ENCODE measurements at regions not wholly inside any gene's neighbourhood (a gene's known extent, or its start where the extent isn't known, plus 50 kb on each side); places are given as distances from the start of the nearest gene placed in this dataset.

- no peak for ATAC-seq
- TF ChIP-seq OSR1 (CRISPR knock-in tag; IDR thresholded peaks at IDR 0.05) (no peak), ISL1 (CRISPR knock-in tag; IDR thresholded peaks at IDR 0.05) (peak; percentile 52), ZNF70 (CRISPR knock-in tag; IDR thresholded peaks at IDR 0.05) (no peak), RARB (CRISPR knock-in tag; IDR thresholded peaks at IDR 0.05) (no peak), TCF4 (CRISPR knock-in tag; IDR thresholded peaks at IDR 0.05; ENCODE audit: borderline replicate concordance) (no peak)
These were observed 186.6 kb downstream of the SIPA1L2 start for GRCh38 chr1:232443372-232443771.

DNA sequence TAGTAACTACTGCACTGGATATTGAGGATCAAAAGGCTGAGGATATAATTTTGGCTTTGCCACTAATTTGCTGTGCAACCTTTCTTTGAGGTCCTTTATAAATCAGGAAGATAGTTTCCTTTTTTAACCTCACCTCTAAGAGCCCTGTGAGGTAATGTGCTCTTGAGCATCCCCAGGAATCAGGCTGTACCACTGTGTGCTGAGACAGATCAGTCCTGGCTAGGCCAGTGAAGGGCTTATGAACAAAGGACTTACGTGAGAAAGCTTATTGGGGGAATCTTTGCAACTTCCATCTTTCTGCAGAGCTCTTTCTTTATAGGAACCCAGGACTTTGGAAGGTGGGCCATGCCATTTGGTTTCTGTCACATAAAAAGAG lies 188.9 kb downstream of the SIPA1L2 start:
- no peak for TF ChIP-seq ZNF8 (CRISPR knock-in tag; IDR thresholded peaks at IDR 0.05)
- TF ChIP-seq, protein P1, sequence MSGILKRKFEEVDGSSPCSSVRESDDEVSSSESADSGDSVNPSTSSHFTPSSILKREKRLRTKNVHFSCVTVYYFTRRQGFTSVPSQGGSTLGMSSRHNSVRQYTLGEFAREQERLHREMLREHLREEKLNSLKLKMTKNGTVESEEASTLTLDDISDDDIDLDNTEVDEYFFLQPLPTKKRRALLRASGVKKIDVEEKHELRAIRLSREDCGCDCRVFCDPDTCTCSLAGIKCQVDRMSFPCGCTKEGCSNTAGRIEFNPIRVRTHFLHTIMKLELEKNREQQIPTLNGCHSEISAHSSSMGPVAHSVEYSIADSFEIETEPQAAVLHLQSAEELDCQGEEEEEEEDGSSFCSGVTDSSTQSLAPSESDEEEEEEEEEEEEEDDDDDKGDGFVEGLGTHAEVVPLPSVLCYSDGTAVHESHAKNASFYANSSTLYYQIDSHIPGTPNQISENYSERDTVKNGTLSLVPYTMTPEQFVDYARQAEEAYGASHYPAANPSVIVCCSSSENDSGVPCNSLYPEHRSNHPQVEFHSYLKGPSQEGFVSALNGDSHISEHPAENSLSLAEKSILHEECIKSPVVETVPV (CRISPR knock-in tag; IDR thresholded peaks at IDR 0.05), result no peak
- no peak for TF ChIP-seq ISL1 (CRISPR knock-in tag; IDR thresholded peaks at IDR 0.05)
- TF ChIP-seq GLIS3 (CRISPR knock-in tag; IDR thresholded peaks at IDR 0.05), result no peak
- no peak for TF ChIP-seq ZFP3 (CRISPR knock-in tag; IDR thresholded peaks at IDR 0.05)
- TF ChIP-seq ZFP30 (CRISPR knock-in tag; IDR thresholded peaks at IDR 0.05), result no peak
- TF ChIP-seq, protein P2, sequence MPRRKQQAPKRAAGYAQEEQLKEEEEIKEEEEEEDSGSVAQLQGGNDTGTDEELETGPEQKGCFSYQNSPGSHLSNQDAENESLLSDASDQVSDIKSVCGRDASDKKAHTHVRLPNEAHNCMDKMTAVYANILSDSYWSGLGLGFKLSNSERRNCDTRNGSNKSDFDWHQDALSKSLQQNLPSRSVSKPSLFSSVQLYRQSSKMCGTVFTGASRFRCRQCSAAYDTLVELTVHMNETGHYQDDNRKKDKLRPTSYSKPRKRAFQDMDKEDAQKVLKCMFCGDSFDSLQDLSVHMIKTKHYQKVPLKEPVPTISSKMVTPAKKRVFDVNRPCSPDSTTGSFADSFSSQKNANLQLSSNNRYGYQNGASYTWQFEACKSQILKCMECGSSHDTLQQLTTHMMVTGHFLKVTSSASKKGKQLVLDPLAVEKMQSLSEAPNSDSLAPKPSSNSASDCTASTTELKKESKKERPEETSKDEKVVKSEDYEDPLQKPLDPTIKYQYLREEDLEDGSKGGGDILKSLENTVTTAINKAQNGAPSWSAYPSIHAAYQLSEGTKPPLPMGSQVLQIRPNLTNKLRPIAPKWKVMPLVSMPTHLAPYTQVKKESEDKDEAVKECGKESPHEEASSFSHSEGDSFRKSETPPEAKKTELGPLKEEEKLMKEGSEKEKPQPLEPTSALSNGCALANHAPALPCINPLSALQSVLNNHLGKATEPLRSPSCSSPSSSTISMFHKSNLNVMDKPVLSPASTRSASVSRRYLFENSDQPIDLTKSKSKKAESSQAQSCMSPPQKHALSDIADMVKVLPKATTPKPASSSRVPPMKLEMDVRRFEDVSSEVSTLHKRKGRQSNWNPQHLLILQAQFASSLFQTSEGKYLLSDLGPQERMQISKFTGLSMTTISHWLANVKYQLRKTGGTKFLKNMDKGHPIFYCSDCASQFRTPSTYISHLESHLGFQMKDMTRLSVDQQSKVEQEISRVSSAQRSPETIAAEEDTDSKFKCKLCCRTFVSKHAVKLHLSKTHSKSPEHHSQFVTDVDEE (CRISPR knock-in tag; IDR thresholded peaks at IDR 0.05), result no peak
- no peak for TF ChIP-seq ZC3H10 (CRISPR knock-in tag; IDR thresholded peaks at IDR 0.05)
- TF ChIP-seq TCF4 (CRISPR knock-in tag; IDR thresholded peaks at IDR 0.05; ENCODE audit: borderline replicate concordance), result no peak
- no peak for TF ChIP-seq ZNF70 (CRISPR knock-in tag; IDR thresholded peaks at IDR 0.05)
- no peak for TF ChIP-seq RARB (CRISPR knock-in tag; IDR thresholded peaks at IDR 0.05)
- TF ChIP-seq CREB5 (CRISPR knock-in tag; IDR thresholded peaks at IDR 0.05; ENCODE audit: low read depth), result no peak
- ATAC-seq, result no peak

GRCh38 chr1:232440325-232441035 lies 189.5 kb downstream of the SIPA1L2 start:
- ATAC-seq, result no peak
- TF ChIP-seq ZFP3 (CRISPR knock-in tag; IDR thresholded peaks at IDR 0.05) (no peak), ZNF565 (CRISPR knock-in tag; conservative IDR thresholded peaks at IDR 0.05; ENCODE audit: low read depth) (no peak), BACH2 (CRISPR knock-in tag; IDR thresholded peaks at IDR 0.05; ENCODE audit: borderline replicate concordance) (no peak), GLIS3 (CRISPR knock-in tag; IDR thresholded peaks at IDR 0.05) (no peak), ZNF8 (CRISPR knock-in tag; IDR thresholded peaks at IDR 0.05) (no peak), ZNF70 (CRISPR knock-in tag; IDR thresholded peaks at IDR 0.05) (no peak)
- TF ChIP-seq, protein P2 (CRISPR knock-in tag; IDR thresholded peaks at IDR 0.05), result no peak
- TF ChIP-seq, protein P3, sequence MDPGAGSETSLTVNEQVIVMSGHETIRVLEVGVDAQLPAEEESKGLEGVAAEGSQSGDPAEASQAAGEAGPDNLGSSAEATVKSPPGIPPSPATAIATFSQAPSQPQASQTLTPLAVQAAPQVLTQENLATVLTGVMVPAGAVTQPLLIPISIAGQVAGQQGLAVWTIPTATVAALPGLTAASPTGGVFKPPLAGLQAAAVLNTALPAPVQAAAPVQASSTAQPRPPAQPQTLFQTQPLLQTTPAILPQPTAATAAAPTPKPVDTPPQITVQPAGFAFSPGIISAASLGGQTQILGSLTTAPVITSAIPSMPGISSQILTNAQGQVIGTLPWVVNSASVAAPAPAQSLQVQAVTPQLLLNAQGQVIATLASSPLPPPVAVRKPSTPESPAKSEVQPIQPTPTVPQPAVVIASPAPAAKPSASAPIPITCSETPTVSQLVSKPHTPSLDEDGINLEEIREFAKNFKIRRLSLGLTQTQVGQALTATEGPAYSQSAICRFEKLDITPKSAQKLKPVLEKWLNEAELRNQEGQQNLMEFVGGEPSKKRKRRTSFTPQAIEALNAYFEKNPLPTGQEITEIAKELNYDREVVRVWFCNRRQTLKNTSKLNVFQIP (CRISPR knock-in tag; IDR thresholded peaks at IDR 0.05; ENCODE audit: borderline replicate concordance, low read depth), result no peak

- no peak for ATAC-seq
- no peak for TF ChIP-seq TCF4 (CRISPR knock-in tag; IDR thresholded peaks at IDR 0.05; ENCODE audit: borderline replicate concordance)
- TF ChIP-seq PPARA (CRISPR knock-in tag; IDR thresholded peaks at IDR 0.05; ENCODE audit: borderline replicate concordance), result no peak
- no peak for TF ChIP-seq RARB (CRISPR knock-in tag; IDR thresholded peaks at IDR 0.05)
- TF ChIP-seq ZC3H10 (CRISPR knock-in tag; IDR thresholded peaks at IDR 0.05), result no peak
- TF ChIP-seq, protein P1 (CRISPR knock-in tag; IDR thresholded peaks at IDR 0.05), result no peak
- TF ChIP-seq ZNF8 (CRISPR knock-in tag; IDR thresholded peaks at IDR 0.05), result no peak
- TF ChIP-seq ZFP30 (CRISPR knock-in tag; IDR thresholded peaks at IDR 0.05), result no peak
- no peak for TF ChIP-seq ISL1 (CRISPR knock-in tag; IDR thresholded peaks at IDR 0.05)
- no peak for TF ChIP-seq ZNF70 (CRISPR knock-in tag; IDR thresholded peaks at IDR 0.05)
- no peak for TF ChIP-seq BACH2 (CRISPR knock-in tag; IDR thresholded peaks at IDR 0.05; ENCODE audit: borderline replicate concordance)
- TF ChIP-seq SNAI2 (CRISPR knock-in tag; IDR thresholded peaks at IDR 0.05), result no peak
- TF ChIP-seq ZNF565 (CRISPR knock-in tag; conservative IDR thresholded peaks at IDR 0.05; ENCODE audit: low read depth), result no peak
- TF ChIP-seq, protein P3 (CRISPR knock-in tag; IDR thresholded peaks at IDR 0.05; ENCODE audit: borderline replicate concordance, low read depth), result no peak
- no peak for TF ChIP-seq TOX (CRISPR knock-in tag; IDR thresholded peaks at IDR 0.05; ENCODE audit: borderline replicate concordance)
- TF ChIP-seq GLIS3 (CRISPR knock-in tag; IDR thresholded peaks at IDR 0.05), result no peak
These were observed 190.9 kb downstream of the SIPA1L2 start for GRCh38 chr1:232439011-232439410.
